Gastroesophageal sphincter (tissue), 4 donors: ENCODE measurements at regions not wholly inside any gene's neighbourhood (a gene's known extent, or its start where the extent isn't known, plus 50 kb on each side); places are given as distances from the start of the nearest gene placed in this dataset.
"Not testable (repeated sequence)": the region's sequence is repeated elsewhere in the genome, so short reads cannot be mapped to it uniquely, and the experiment has no call there.

Experiments used
- ATAC-seq: fragments of 150-250 bp; one replicate; pipeline ENCODE4 v1.9.1; 2016; ENCODE audit warnings: mild to moderate bottlenecking, moderate library complexity
- H3K27ac ChIP-seq, 4 donors: fragments of 200-600 bp; sonication (generic) in 3 of 4; 1 replicate in 3 of 4; 2 replicates in 1 of 4; pipeline ENCODE4 v1.5.1; 2016 to 2019
- H3K27me3 ChIP-seq: fragments of 200-600 bp; sonication (generic); one replicate; pipeline ENCODE4 v1.5.1; 2019
- H3K36me3 ChIP-seq, 2 donors: fragments of 200-600 bp; sonication (generic); one replicate each; pipeline ENCODE4 v1.5.1; 2019; ENCODE audit warnings: control low read depth in 1 of 2
- H3K4me1 ChIP-seq, 3 donors: fragments of 200-600 bp; sonication (generic); 1 replicate in 2 of 3; 2 replicates in 1 of 3; pipeline ENCODE4 v1.5.1; 2016 to 2019; ENCODE audit warnings: control low read depth in 2 of 3
- H3K4me3 ChIP-seq, 2 donors: fragments of 200-600 bp; sonication (generic); one replicate each; pipeline ENCODE4 v1.5.1; 2019; ENCODE audit warnings: mild to moderate bottlenecking in 1 of 2, moderate library complexity in 1 of 2
- H3K9me3 ChIP-seq, 3 donors: fragments of 200-600 bp; sonication (generic); one replicate each; pipeline ENCODE4 v1.5.1; 2017 to 2019; ENCODE audit warnings: control low read depth in 2 of 3
- CTCF ChIP-seq, 4 experiments: fragments of 200-600 bp in 2 of 4; fragments of 450-650 bp in 2 of 4; sonication (generic) in 1 of 4; IDR thresholded peaks; one replicate each; pipeline ENCODE4 v1.5.1; 2017 to 2019; ENCODE audit warnings: antibody characterized with exemption in 4 of 4, mild to moderate bottlenecking in 2 of 4, moderate library complexity in 2 of 4
- EP300 ChIP-seq: sonication (generic); formaldehyde crosslinking; IDR thresholded peaks from one replicate; pipeline ENCODE4 v1.6.1; 2017; ENCODE audit warnings: antibody characterized with exemption, mild to moderate bottlenecking
- POLR2A ChIP-seq, 2 donors: fragments of 450-650 bp; IDR thresholded peaks; one replicate each; pipeline ENCODE4 v1.6.1; 2017; ENCODE audit warnings: antibody characterized with exemption in 2 of 2, mild to moderate bottlenecking in 2 of 2, moderate library complexity in 1 of 2
- POLR2AphosphoS5 ChIP-seq: sonication (generic); formaldehyde crosslinking; IDR thresholded peaks from one replicate; pipeline ENCODE4 v1.6.1; 2017; ENCODE audit warnings: antibody characterized with exemption
- WGBS, 2 donors: methylation state at CpG; one replicate each; pipeline ENCODE4 v1.1.5; 2018; ENCODE audit warnings: low coverage in 1 of 2; 5-methylcytosine and 5-hydroxymethylcytosine counted together

- H3K4me3 ChIP-seq, H3K36me3 ChIP-seq, H3K9me3 ChIP-seq, H3K4me1 ChIP-seq, H3K27ac ChIP-seq, ATAC-seq: not testable (repeated sequence)
- no CpG with 5 or more reads among the region's 11 CpGs for WGBS, 2 donors
- peaks cover 21% of the 10 kb centered on the region for H3K27me3 ChIP-seq
Observed at GRCh38 chr22:16390046-16390445, 202.6 kb downstream of the CCT8L2 start.

GRCh38 chr22:16389256-16389655, 203.4 kb downstream of the CCT8L2 start:
- not testable (repeated sequence) for H3K9me3 ChIP-seq, H3K4me3 ChIP-seq, H3K4me1 ChIP-seq, H3K36me3 ChIP-seq, ATAC-seq, H3K27ac ChIP-seq
- WGBS, 2 donors, result 100% methylated on average over 2 of the region's 12 CpGs; no CpG with 5 or more reads in 1 of the 2 donors
- peaks cover 21% of the 10 kb centered on the region for H3K27me3 ChIP-seq

- not testable (repeated sequence) for ATAC-seq
Observed at GRCh38 chr22:16388616-16389015, 204.0 kb downstream of the CCT8L2 start.

DNA sequence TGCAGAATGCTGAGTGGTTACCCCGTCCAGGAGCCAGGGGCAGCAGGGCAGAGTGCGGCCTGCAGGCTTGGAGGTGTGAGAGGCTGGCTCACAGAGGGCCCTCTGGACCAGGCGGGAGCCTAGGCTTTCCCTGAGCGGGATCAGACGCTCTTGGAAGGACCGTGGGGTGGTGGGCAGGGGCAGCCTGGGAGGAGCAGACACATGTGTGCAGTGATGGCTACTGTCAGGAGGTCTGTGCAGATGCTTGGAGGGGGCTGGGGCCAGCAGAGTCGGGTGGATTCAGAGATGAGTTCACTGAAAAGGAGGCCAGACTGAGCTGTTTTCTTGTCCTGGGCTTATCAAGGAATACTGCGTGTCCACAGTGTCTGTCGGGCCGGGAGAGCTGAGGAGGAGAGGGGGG, 204.5 kb downstream of the CCT8L2 start:
- not testable (repeated sequence) for H3K4me3 ChIP-seq, ATAC-seq, H3K36me3 ChIP-seq, H3K4me1 ChIP-seq, H3K27ac ChIP-seq, H3K9me3 ChIP-seq
- peaks cover 21% of the 10 kb centered on the region for H3K27me3 ChIP-seq
- WGBS, 2 donors, result 87 to 93% methylated on average over 3 of the region's 10 CpGs

More at GRCh38 chr22:16388616-16389015, 204.0 kb downstream of the CCT8L2 start:
- peaks cover 21% of the 10 kb centered on the region for H3K27me3 ChIP-seq
- H3K4me1 ChIP-seq, H3K9me3 ChIP-seq, H3K27ac ChIP-seq, H3K36me3 ChIP-seq, H3K4me3 ChIP-seq: not testable (repeated sequence)
- WGBS, 2 donors, result no CpG with 5 or more reads among the region's 12 CpGs

DNA sequence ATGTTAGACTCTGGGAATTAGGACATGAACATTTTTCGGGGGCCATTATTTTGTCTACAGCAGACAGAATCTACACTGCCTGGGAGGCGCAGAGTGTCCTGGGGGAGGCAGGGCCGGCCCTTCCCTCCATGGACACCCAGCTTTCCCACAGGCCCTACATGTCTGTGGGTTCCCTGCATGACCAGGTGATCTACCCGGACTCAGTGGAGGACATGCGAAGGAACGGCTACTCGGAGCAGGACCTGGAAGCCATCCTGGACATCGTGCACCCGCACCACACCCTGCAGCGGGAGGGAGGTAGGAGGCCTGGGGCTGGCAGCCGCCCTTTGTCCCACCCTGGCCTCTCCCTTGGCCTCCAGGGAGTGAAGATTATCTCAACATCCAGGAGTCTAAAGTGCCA, 205.1 kb downstream of the CCT8L2 start:
- not testable (repeated sequence) for ATAC-seq, H3K27ac ChIP-seq, H3K4me3 ChIP-seq, H3K9me3 ChIP-seq, H3K36me3 ChIP-seq, H3K4me1 ChIP-seq
- H3K27me3 ChIP-seq, result peaks cover 21% of the 10 kb centered on the region
- 100% methylated on average over 1 of the region's 11 CpGs; no CpG with 5 or more reads in 1 of the 2 donors for WGBS, 2 donors

GRCh38 chr22:16387088-16387487, 205.5 kb downstream of the CCT8L2 start:
- Histone ChIP-seq H3K9me3 (no peaks in the 10 kb centered on the region), H3K27me3 (peaks cover 21% of the 10 kb centered on the region), H3K4me3 (no peak overlapping the region), H3K27ac (no peak overlapping the region), H3K36me3 (no peaks in the 10 kb centered on the region), H3K4me1 (no peaks in the 10 kb centered on the region)
- TF ChIP-seq POLR2AphosphoS5 (no peak), CTCF (IDR thresholded peaks at IDR 0.05) (no peak), POLR2A (IDR thresholded peaks at IDR 0.05) (no peak), EP300 (no peak)
- no peak for ATAC-seq
- 30 to 46% methylated on average over 8 to 9 of the region's 46 CpGs for WGBS, 2 donors

DNA sequence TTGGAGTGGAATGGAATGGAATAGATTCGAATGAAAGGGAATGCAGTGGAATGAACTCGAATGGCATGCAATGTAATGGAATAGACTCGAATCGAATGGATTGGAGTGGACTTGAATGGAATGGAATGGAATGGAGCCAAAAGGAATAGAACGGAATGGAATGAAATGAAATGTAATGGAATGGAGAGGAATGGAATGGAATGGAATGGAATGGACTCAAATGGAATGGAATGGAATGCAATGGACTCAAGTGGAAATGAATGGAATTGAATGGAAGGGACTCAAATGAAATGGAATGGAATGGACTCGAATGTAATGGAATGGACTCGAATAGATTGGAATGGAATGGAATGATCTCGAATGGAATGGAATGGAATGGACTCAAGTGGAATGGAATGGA, 231.3 kb downstream of the CCT8L2 start:
- WGBS, 2 donors, result no CpG with 5 or more reads among the region's 8 CpGs
- not testable (repeated sequence) for H3K4me1 ChIP-seq

GRCh38 chr22:16352637-16353036, 240.0 kb downstream of the CCT8L2 start:
- H3K9me3 ChIP-seq, H3K4me3 ChIP-seq, H3K27ac ChIP-seq, H3K27me3 ChIP-seq, H3K4me1 ChIP-seq, H3K36me3 ChIP-seq: not testable (repeated sequence)
- ATAC-seq, result peak; percentile 93
- WGBS, 2 donors, result no CpG with 5 or more reads among the region's 8 CpGs

More for the DNA sequence above, 231.3 kb downstream of the CCT8L2 start:
- not testable (repeated sequence) for H3K36me3 ChIP-seq, H3K27ac ChIP-seq, ATAC-seq, H3K27me3 ChIP-seq, H3K9me3 ChIP-seq, H3K4me3 ChIP-seq

DNA sequence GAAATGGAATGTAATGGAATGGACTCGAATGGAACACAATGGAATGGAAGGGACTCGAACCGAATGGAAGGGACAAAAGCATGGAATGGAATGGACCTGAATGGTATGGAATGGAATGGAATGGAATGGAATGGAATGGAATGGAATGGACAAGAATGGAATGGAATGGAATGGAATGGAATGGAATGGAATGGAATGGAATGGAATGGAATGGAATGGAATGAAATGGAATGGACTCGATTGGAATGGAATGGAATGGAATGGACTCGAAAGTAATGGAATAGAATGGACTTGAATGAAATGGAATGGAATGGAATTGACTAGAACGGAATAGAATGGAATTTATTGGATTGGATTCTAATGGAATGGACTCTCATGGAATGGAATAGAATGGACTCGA, 245.5 kb downstream of the CCT8L2 start:
- not testable (repeated sequence) for H3K27ac ChIP-seq, H3K4me3 ChIP-seq, H3K27me3 ChIP-seq, H3K4me1 ChIP-seq, H3K9me3 ChIP-seq, ATAC-seq, H3K36me3 ChIP-seq
- no CpG with 5 or more reads among the region's 7 CpGs for WGBS, 2 donors

DNA sequence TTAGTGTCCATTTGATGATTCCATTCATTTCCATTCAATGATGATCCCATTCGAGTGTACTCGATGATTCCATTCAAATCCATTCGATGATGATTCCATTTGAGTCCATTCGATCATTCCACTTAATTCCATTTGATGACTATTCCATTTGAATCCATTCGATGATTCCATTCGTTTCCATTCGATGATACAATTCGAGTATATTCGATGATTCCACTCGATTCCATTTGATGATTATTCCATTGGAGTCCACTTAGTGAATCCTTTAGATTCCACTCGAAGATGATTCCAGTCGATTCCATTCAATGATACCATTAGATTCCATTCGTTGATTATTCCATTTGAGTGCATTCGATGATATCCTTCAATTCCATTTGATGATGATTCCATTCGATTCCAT, 277.0 kb downstream of the CCT8L2 start:
- not testable (repeated sequence) for H3K4me3 ChIP-seq, H3K27ac ChIP-seq, H3K27me3 ChIP-seq, H3K36me3 ChIP-seq, ATAC-seq, H3K4me1 ChIP-seq
- WGBS, 2 donors, result 69% methylated on average over 15 of the region's 15 CpGs; no CpG with 5 or more reads in 1 of the 2 donors
- H3K9me3 ChIP-seq, result peaks cover 0 to 41% (median 0%) of the 10 kb centered on the region in 3 donors
